Large intestine (tissue), 3 donors: ENCODE measurements at regions not wholly inside any gene's neighbourhood (a gene's known extent, or its start where the extent isn't known, plus 50 kb on each side); places are given as distances from the start of the nearest gene placed in this dataset.

Experiments
- DNase-seq, 2 donors: peaks; one replicate each; pipeline versions ENCODE4 v3.0.0 to v3.0.0-alpha.2; 2013
- H3K27ac ChIP-seq: one replicate; pipeline ENCODE4 v1.5.1; 2013; ENCODE audit warnings: low read length
- H3K27me3 ChIP-seq: 2 replicates; pipeline ENCODE4 v1.6.1; 2013; ENCODE audit warnings: low read length; ENCODE audit not compliant: control insufficient read depth, insufficient read depth
- H3K36me3 ChIP-seq: 2 replicates; pipeline ENCODE4 v1.6.1; 2013; ENCODE audit warnings: low read length; ENCODE audit not compliant: control insufficient read depth, insufficient read depth
- H3K4me1 ChIP-seq: one replicate; pipeline ENCODE4 v1.6.1; 2013; ENCODE audit warnings: low read length; ENCODE audit not compliant: control insufficient read depth, insufficient read depth
- H3K4me3 ChIP-seq: one replicate; pipeline ENCODE4 v1.5.1; 2013; ENCODE audit warnings: low read length
- H3K9me3 ChIP-seq: one replicate; pipeline ENCODE4 v1.6.1; 2013; ENCODE audit warnings: mild to moderate bottlenecking, low read depth, low read length, moderate library complexity; ENCODE audit not compliant: control insufficient read depth
- WGBS: methylation state at CpG from one replicate; pipeline ENCODE4 v1.1.5; 2013; ENCODE audit warnings: low lambda C conversion rate; ENCODE audit not compliant: insufficient coverage; 5-methylcytosine and 5-hydroxymethylcytosine counted together

GRCh38 chr7:22676385-22676784 lies 50.6 kb upstream of the IL6 start:
- Histone ChIP-seq H3K27me3 (no peaks in the 10 kb centered on the region), H3K9me3 (no peaks in the 10 kb centered on the region), H3K36me3 (no peaks in the 10 kb centered on the region), H3K27ac (no peak overlapping the region), H3K4me1 (no peaks in the 10 kb centered on the region), H3K4me3 (no peak overlapping the region)
- no peak for DNase-seq
- 60% methylated on average over 2 of the region's 2 CpGs for WGBS

DNA sequence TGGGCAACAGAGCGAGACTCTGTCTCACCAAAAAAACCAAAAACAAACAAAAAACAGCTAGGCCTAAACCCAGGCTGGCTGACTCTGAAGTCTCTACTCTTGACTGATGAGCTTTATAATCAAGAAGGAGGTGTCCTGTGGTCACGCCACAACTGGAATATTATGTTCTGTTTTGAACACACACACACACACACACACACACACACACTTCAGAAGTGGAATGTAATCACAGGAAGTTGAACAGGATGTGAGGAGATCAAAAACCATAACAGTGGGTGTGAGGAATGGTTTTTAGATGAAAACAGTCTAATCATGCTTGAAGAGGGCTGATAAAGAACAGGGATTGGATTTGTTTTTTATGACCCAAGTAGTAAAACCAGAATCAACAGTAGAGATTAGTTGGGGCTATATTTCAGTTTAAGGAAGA lies 51.1 kb upstream of the IL6 start:
- Histone ChIP-seq H3K9me3 (no peaks in the 10 kb centered on the region), H3K27me3 (no peaks in the 10 kb centered on the region), H3K4me1 (no peaks in the 10 kb centered on the region), H3K4me3 (no peak overlapping the region), H3K27ac (no peak overlapping the region), H3K36me3 (no peaks in the 10 kb centered on the region)
- DNase-seq = peak in 1 of 2 donors; percentile 57
- no CpG with 5 or more reads among the region's 2 CpGs for WGBS

DNA sequence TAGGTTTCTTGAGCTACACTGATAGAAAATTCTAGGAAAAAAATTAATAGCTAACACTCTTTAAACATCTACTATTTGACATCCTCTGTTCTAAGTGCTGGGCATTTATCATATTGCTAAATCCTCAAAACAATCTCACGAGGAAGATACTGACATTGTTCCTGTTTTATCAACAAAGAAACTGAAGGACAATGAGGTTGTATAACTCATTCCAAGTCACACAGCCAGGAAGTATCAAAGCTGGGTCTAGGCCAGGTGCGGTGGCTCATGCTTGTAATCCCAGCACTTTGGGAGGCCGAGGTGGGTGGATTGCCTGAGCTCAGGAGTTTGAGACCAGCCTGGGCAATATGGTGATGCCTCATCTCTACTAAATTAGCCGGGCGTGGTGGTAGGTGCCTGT lies 51.6 kb upstream of the IL6 start:
- Histone ChIP-seq H3K4me3 (no peak overlapping the region), H3K9me3 (no peaks in the 10 kb centered on the region), H3K36me3 (no peaks in the 10 kb centered on the region), H3K4me1 (no peaks in the 10 kb centered on the region), H3K27ac (no peak overlapping the region), H3K27me3 (no peaks in the 10 kb centered on the region)
- WGBS = 0% methylated on average over 1 of the region's 5 CpGs
- no peak for DNase-seq

GRCh38 chr7:22672846-22673680 lies 53.9 kb upstream of the IL6 start:
- Histone ChIP-seq H3K27me3 (no peaks in the 10 kb centered on the region), H3K4me1 (no peaks in the 10 kb centered on the region), H3K36me3 (no peaks in the 10 kb centered on the region), H3K27ac (no peak overlapping the region), H3K9me3 (no peaks in the 10 kb centered on the region), H3K4me3 (no peak overlapping the region)
- DNase-seq = no peak
- 83% methylated on average over 2 of the region's 6 CpGs for WGBS

GRCh38 chr7:22671177-22671879 lies 55.7 kb upstream of the IL6 start:
- no peaks in the 10 kb centered on the region for H3K9me3 ChIP-seq
- WGBS = 74% methylated on average over 3 of the region's 5 CpGs
- H3K27me3 ChIP-seq = no peaks in the 10 kb centered on the region
- no peak overlapping the region for H3K27ac ChIP-seq
- no peak for DNase-seq
- H3K36me3 ChIP-seq = no peaks in the 10 kb centered on the region
- no peaks in the 10 kb centered on the region for H3K4me1 ChIP-seq
- no peak overlapping the region for H3K4me3 ChIP-seq

DNA sequence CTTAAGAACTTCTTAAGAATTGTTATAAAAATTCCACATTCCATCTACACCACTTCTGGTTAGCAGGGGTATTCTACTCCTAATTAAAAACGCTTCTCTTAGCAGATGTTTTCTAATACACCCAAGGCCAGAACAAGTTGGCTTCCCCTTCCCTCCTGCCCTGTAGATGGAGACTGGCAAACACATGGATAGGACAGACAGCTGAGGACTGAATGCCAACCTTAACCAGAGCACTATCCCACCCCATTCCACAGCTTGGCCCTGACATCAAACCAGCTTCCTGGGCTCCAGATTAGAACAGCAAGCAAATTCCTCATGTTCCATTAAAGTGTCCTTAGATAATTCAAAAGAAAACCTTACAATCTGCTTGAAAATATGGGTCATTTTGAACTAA lies 56.6 kb upstream of the IL6 start:
- Histone ChIP-seq H3K36me3 (no peaks in the 10 kb centered on the region), H3K27me3 (no peaks in the 10 kb centered on the region), H3K27ac (no peak overlapping the region), H3K9me3 (peaks cover 2% of the 10 kb centered on the region), H3K4me1 (no peaks in the 10 kb centered on the region), H3K4me3 (no peak overlapping the region)
- DNase-seq = no peak
- no CpG with 5 or more reads among the region's 1 CpG for WGBS

- no peak for DNase-seq
- Histone ChIP-seq H3K27me3 (no peaks in the 10 kb centered on the region), H3K4me1 (no peaks in the 10 kb centered on the region), H3K4me3 (no peak overlapping the region), H3K36me3 (no peaks in the 10 kb centered on the region), H3K27ac (no peak overlapping the region), H3K9me3 (peaks cover 8% of the 10 kb centered on the region)
- 93% methylated on average over 3 of the region's 5 CpGs for WGBS
Observed at GRCh38 chr7:22669692-22670421, 57.1 kb upstream of the IL6 start.

DNA sequence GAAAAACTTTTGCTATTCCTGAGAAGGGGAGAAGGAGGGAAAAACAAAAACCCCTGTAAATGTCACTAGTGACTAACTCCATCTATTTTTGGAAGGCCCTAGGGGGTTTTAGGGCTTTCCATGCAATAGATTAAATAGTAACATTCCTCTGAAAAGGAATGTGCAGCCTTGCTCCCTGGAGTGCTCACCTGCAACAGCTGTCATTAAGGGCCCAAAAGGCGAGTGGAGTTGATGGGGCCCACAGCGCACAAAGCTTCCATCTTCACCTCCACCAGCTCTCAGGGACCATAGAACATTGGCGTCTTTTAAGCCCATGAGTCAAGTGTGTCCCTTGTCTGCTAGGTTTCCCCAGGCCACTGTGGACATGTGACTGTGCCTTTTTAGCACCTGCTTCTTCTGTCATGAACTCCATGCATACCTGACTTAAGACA lies 58.0 kb upstream of the IL6 start:
- no peak for DNase-seq
- H3K27ac ChIP-seq = no peak overlapping the region
- WGBS = no CpG with 5 or more reads among the region's 3 CpGs
- no peak overlapping the region for H3K4me3 ChIP-seq
- H3K27me3 ChIP-seq = no peaks in the 10 kb centered on the region
- H3K9me3 ChIP-seq = peaks cover 8% of the 10 kb centered on the region
- no peaks in the 10 kb centered on the region for H3K4me1 ChIP-seq
- no peaks in the 10 kb centered on the region for H3K36me3 ChIP-seq

DNA sequence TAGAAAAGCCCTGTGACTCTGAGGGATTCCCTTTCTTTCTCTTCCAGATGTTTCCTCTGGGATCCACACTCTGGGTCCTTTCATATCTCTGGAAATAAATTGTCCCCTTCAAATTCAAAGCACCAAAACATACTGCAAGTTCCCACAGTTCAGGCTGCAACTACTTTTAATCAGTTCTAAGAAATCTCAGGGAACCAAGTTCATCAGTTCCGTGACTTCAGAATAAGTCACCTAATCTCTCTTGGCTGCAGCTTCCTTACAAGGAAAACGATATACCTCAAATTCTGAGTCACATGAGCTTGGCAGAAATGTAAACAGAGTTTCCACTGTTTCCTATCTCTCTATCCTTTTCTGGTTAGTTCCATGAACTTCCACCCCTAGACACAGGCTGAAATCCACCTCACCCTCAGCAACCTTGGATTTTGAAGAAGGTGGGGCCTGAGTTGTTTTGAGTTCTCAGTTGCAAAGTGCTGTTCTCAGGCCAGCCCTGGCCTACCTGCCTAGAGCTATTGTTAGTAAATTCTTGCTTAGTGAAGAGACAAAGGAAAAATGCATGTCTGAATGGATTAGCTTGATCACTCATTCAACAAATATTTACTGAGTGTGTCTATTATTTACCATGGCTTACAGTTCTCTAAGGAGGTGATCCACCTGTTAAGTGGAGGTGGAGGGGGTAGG lies 59.3 kb upstream of the IL6 start:
- H3K4me1 ChIP-seq = no peaks in the 10 kb centered on the region
- no peaks in the 10 kb centered on the region for H3K27me3 ChIP-seq
- WGBS = 20% methylated on average over 2 of the region's 2 CpGs
- peak; percentile 33 to 82 for DNase-seq
- H3K36me3 ChIP-seq = no peaks in the 10 kb centered on the region
- peaks cover 8% of the 10 kb centered on the region for H3K9me3 ChIP-seq
- no peak overlapping the region for H3K4me3 ChIP-seq
- H3K27ac ChIP-seq = no peak overlapping the region

DNA sequence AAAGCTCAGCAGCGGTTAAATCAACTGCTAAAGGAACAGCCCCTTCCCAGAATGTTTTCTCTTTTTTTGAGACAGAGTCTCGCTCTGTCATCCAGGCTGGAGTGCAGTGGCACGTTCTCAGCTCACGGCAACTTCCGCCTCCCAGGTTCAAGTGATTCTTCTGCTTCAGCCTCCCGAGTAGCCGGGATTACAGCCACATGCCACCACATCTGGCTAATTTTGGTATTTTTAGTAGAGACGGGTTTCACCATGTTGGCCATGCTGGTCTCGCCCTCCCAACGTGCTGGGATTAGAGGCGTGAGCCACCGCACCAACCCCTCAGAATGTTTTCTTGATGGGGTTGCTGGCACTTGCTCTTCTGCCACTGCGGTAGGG lies 59.8 kb upstream of the IL6 start:
- H3K27me3 ChIP-seq = no peaks in the 10 kb centered on the region
- no peaks in the 10 kb centered on the region for H3K4me1 ChIP-seq
- H3K36me3 ChIP-seq = no peaks in the 10 kb centered on the region
- H3K27ac ChIP-seq = no peak overlapping the region
- no peak for DNase-seq
- WGBS = no CpG with 5 or more reads among the region's 13 CpGs
- H3K9me3 ChIP-seq = peaks cover 8% of the 10 kb centered on the region
- no peak overlapping the region for H3K4me3 ChIP-seq
